OCI-LY3 (cell line): ENCODE measurements at regions not wholly inside any gene's neighbourhood (a gene's known extent, or its start where the extent isn't known, plus 50 kb on each side); places are given as distances from the start of the nearest gene placed in this dataset.

ENCODE experiments used
- H2AFZ ChIP-seq: fragments of 200-600, 300-600 bp; shearing (Covaris generic); 2 replicates; pipeline ENCODE4 v1.6.0; 2014; ENCODE audit warnings: antibody characterized with exemption, low read depth, low read length
- H3K27ac ChIP-seq: fragments of 200-600, 300-600 bp; sonication (generic); 2 replicates; pipeline ENCODE4 v1.5.1; 2014; ENCODE audit warnings: mild to moderate bottlenecking, low read length, moderate library complexity, mixed read lengths
- H3K27me3 ChIP-seq: fragments of 200-600, 300-600 bp; sonication (generic); 2 replicates; pipeline ENCODE4 v1.6.1; 2014; ENCODE audit warnings: low read depth, low read length, mixed read lengths
- H3K36me3 ChIP-seq: fragments of 200-600, 300-600 bp; sonication (generic); replicated peaks from 2 replicates; pipeline ENCODE3; 2014; ENCODE audit warnings: low read depth, low read length, mixed read lengths
- H3K4me1 ChIP-seq: fragments of 300-600, 200-600 bp; sonication (generic); 2 replicates; pipeline ENCODE4 v1.6.1; 2014; ENCODE audit warnings: low read length, mixed read lengths
- H3K4me2 ChIP-seq: fragments of 200-600, 300-600 bp; sonication (generic); 2 replicates; pipeline ENCODE4 v1.6.1; 2014; ENCODE audit warnings: low read length, mixed read lengths
- H3K4me3 ChIP-seq: fragments of 300-600, 200-600 bp; sonication (generic); 2 replicates; pipeline ENCODE4 v1.5.1; 2014; ENCODE audit warnings: antibody characterized with exemption, mild to moderate bottlenecking, low read length, moderate library complexity
- H3K79me2 ChIP-seq: fragments of 300-600, 200-600 bp; shearing (Covaris generic); 2 replicates; pipeline ENCODE4 v1.6.1; 2014; ENCODE audit warnings: mild to moderate bottlenecking, low read length, mixed read lengths
- H3K9ac ChIP-seq: fragments of 300-600, 200-600 bp; shearing (Covaris generic); 2 replicates; pipeline ENCODE4 v1.6.0; 2014; ENCODE audit warnings: mild to moderate bottlenecking, low read length, moderate library complexity
- H3K9me3 ChIP-seq: fragments of 200-600, 300-600 bp; shearing (Covaris generic); 2 replicates; pipeline ENCODE4 v1.6.1; 2014; ENCODE audit warnings: low read length, mixed read lengths; ENCODE audit not compliant: insufficient read depth
- H4K20me1 ChIP-seq: fragments of 200-600, 300-600 bp; sonication (generic); 2 replicates; pipeline ENCODE4 v1.6.1; 2016; ENCODE audit warnings: low read length, mixed read lengths; ENCODE audit not compliant: insufficient read depth
- EZH2phosphoT487 ChIP-seq: fragments of 200-600 bp; shearing (Covaris generic); IDR thresholded peaks from 2 replicates; pipeline ENCODE4 v1.6.1; 2018; ENCODE audit warnings: antibody characterized with exemption, mixed run types, low read depth
- TF ChIP-seq, protein P1 (sequence below): fragments of 200-600, 300-600 bp; sonication (generic); IDR thresholded peaks from 2 replicates; pipeline ENCODE4 v1.5.1; 2014; ENCODE audit warnings: antibody characterized with exemption, low read length, low read depth

DNA sequence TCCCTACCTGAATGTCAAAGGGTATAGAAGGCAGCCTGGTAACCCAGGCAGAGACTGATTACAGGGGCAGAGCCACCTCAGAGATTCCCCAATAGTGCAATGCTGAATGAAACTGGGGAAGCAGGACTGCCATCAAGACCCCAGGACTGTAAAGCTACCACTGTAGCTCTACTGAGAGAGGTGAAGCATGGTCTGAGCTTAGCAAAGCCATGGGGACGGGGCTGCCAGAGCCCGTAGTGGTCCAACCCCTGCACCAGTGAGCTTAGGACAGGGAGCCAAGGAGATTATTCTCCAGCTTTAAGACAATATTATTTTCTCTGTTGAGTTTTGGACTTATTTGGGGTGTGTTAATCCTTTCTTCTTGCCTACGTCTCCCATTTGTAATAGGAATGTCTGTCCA, 679.3 kb upstream of the GRAMD2B start:
- Histone ChIP-seq H3K9ac (no peak overlapping the region), H3K4me2 (no peak overlapping the region), H3K36me3 (no peaks in the 10 kb centered on the region), H3K4me1 (no peaks in the 10 kb centered on the region), H3K27me3 (no peaks in the 10 kb centered on the region), H3K27ac (no peak overlapping the region), H2AFZ (no peak overlapping the region), H3K79me2 (no peaks in the 10 kb centered on the region), H3K9me3 (no peaks in the 10 kb centered on the region), H4K20me1 (no peaks in the 10 kb centered on the region), H3K4me3 (no peak overlapping the region)
- TF ChIP-seq, protein P1, sequence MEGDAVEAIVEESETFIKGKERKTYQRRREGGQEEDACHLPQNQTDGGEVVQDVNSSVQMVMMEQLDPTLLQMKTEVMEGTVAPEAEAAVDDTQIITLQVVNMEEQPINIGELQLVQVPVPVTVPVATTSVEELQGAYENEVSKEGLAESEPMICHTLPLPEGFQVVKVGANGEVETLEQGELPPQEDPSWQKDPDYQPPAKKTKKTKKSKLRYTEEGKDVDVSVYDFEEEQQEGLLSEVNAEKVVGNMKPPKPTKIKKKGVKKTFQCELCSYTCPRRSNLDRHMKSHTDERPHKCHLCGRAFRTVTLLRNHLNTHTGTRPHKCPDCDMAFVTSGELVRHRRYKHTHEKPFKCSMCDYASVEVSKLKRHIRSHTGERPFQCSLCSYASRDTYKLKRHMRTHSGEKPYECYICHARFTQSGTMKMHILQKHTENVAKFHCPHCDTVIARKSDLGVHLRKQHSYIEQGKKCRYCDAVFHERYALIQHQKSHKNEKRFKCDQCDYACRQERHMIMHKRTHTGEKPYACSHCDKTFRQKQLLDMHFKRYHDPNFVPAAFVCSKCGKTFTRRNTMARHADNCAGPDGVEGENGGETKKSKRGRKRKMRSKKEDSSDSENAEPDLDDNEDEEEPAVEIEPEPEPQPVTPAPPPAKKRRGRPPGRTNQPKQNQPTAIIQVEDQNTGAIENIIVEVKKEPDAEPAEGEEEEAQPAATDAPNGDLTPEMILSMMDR, result no peak
- TF ChIP-seq EZH2phosphoT487, result no peak

DNA sequence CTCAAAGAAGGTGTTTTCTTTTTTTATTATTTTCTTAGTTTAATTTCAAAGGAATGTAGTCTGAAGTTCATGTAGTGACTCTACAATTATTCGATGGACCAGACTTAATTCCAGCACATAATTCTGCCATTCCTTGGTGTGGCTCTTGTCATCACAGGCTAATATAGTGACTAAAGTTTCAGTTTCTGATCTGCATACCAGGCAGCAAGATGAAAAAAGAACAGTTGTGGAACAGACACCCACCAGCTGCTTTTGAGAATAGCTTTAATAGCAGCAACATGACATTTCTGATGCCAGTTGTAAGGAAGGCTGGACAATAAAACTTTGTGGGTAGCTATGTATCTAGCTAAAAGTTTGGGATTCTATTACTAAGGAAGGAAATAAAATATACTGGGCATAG, 676.3 kb upstream of the GRAMD2B start:
- Histone ChIP-seq H4K20me1 (no peaks in the 10 kb centered on the region), H3K9me3 (no peaks in the 10 kb centered on the region), H3K4me2 (no peak overlapping the region), H3K36me3 (no peaks in the 10 kb centered on the region), H3K27ac (no peak overlapping the region), H2AFZ (no peak overlapping the region), H3K9ac (no peak overlapping the region), H3K4me3 (no peak overlapping the region), H3K79me2 (no peaks in the 10 kb centered on the region), H3K27me3 (no peaks in the 10 kb centered on the region), H3K4me1 (no peaks in the 10 kb centered on the region)
- TF ChIP-seq, protein P1, result no peak
- TF ChIP-seq EZH2phosphoT487, result no peak

GRCh38 chr5:125750147-125750860, 672.9 kb upstream of the GRAMD2B start:
- Histone ChIP-seq H3K27me3 (no peaks in the 10 kb centered on the region), H3K4me1 (no peaks in the 10 kb centered on the region), H3K9ac (no peak overlapping the region), H2AFZ (no peak overlapping the region), H3K4me2 (no peak overlapping the region), H3K27ac (no peak overlapping the region), H3K36me3 (no peaks in the 10 kb centered on the region), H3K9me3 (no peaks in the 10 kb centered on the region), H4K20me1 (no peaks in the 10 kb centered on the region), H3K4me3 (no peak overlapping the region), H3K79me2 (no peaks in the 10 kb centered on the region)
- TF ChIP-seq, protein P1, result no peak
- no peak for TF ChIP-seq EZH2phosphoT487

GRCh38 chr5:125750861-125751186, 672.4 kb upstream of the GRAMD2B start:
- Histone ChIP-seq H3K4me3 (no peak overlapping the region), H3K4me1 (no peaks in the 10 kb centered on the region), H2AFZ (no peak overlapping the region), H3K27me3 (no peaks in the 10 kb centered on the region), H3K27ac (no peak overlapping the region), H3K9me3 (no peaks in the 10 kb centered on the region), H3K79me2 (no peaks in the 10 kb centered on the region), H4K20me1 (no peaks in the 10 kb centered on the region), H3K36me3 (no peaks in the 10 kb centered on the region), H3K9ac (no peak overlapping the region), H3K4me2 (no peak overlapping the region)
- no peak for TF ChIP-seq EZH2phosphoT487
- TF ChIP-seq, protein P1, result no peak
